Endodermal cell (in vitro differentiated cells): ENCODE measurements at regions not wholly inside any gene's neighbourhood (a gene's known extent, or its start where the extent isn't known, plus 50 kb on each side); places are given as distances from the start of the nearest gene placed in this dataset.

Experiments
- DNase-seq: peaks from one replicate; pipeline ENCODE4 v3.0.0-alpha.2; 2017
- H3K27ac ChIP-seq: 2 replicates; pipeline ENCODE4 v1.5.1; 2013; ENCODE audit warnings: mild to moderate bottlenecking, low read depth, low read length, moderate library complexity
- H3K27me3 ChIP-seq: 2 replicates; pipeline ENCODE4 v1.6.1; 2013; ENCODE audit warnings: mild to moderate bottlenecking, low read length, moderate library complexity; ENCODE audit not compliant: insufficient read depth, control insufficient read depth, poor library complexity, severe bottlenecking
- H3K36me3 ChIP-seq: 2 replicates; pipeline ENCODE4 v1.7.0; 2013; ENCODE audit warnings: mild to moderate bottlenecking, low read length, moderate library complexity; ENCODE audit not compliant: control insufficient read depth, insufficient read depth
- H3K4me1 ChIP-seq: one replicate; pipeline ENCODE4 v1.7.0; 2013; ENCODE audit warnings: low read length; ENCODE audit not compliant: control insufficient read depth, insufficient read depth
- H3K4me3 ChIP-seq: 2 replicates; pipeline ENCODE4 v1.5.1; 2013; ENCODE audit warnings: mild to moderate bottlenecking, low read length, moderate library complexity
- H3K9ac ChIP-seq: 2 replicates; pipeline ENCODE4 v1.6.1; 2013; ENCODE audit warnings: mild to moderate bottlenecking, low read length, moderate library complexity; ENCODE audit not compliant: poor library complexity, severe bottlenecking; ENCODE audit errors: extremely low read depth
- H3K9me3 ChIP-seq: 2 replicates; pipeline ENCODE4 v1.6.1; 2013; ENCODE audit warnings: mild to moderate bottlenecking, low read length, moderate library complexity; ENCODE audit not compliant: control insufficient read depth
- H3K27ac Mint-ChIP-seq: 2 replicates; pipeline ENCODE4 v1.8.0; 2020; ENCODE audit warnings: mixed read lengths
- H3K27me3 Mint-ChIP-seq: 2 replicates; pipeline ENCODE4 v1.8.0; 2021; ENCODE audit warnings: mild to moderate bottlenecking, mixed read lengths; ENCODE audit not compliant: insufficient read depth
- H3K36me3 Mint-ChIP-seq: 2 replicates; pipeline ENCODE4 v1.8.0; 2020; ENCODE audit warnings: low read depth, mixed read lengths
- H3K4me1 Mint-ChIP-seq: 2 replicates; pipeline ENCODE4 v1.8.0; 2020; ENCODE audit warnings: mixed read lengths
- H3K4me3 Mint-ChIP-seq: 2 replicates; pipeline ENCODE4 v1.8.0; 2020; ENCODE audit warnings: mild to moderate bottlenecking, moderate library complexity, mixed read lengths
- H3K9me3 Mint-ChIP-seq: 2 replicates; pipeline ENCODE4 v1.8.0; 2020; ENCODE audit warnings: mild to moderate bottlenecking, mixed read lengths
- WGBS, 2 experiments: methylation state at CpG; one replicate each; pipeline versions ENCODE4 v1.1.5 to v1.1.7; 2013; ENCODE audit warnings: missing lambda C conversion rate in 2 of 2, mixed read lengths in 1 of 2; ENCODE audit not compliant: insufficient coverage in 1 of 2, insufficient read length in 1 of 2; 5-methylcytosine and 5-hydroxymethylcytosine counted together
- TF ChIP-seq, protein P1 (sequence below): fragments of 200-600 bp; sonication (generic); conservative IDR thresholded peaks from 2 replicates; pipeline ENCODE4 v1.5.0; 2021; ENCODE audit warnings: antibody characterized with exemption, mild to moderate bottlenecking

DNA sequence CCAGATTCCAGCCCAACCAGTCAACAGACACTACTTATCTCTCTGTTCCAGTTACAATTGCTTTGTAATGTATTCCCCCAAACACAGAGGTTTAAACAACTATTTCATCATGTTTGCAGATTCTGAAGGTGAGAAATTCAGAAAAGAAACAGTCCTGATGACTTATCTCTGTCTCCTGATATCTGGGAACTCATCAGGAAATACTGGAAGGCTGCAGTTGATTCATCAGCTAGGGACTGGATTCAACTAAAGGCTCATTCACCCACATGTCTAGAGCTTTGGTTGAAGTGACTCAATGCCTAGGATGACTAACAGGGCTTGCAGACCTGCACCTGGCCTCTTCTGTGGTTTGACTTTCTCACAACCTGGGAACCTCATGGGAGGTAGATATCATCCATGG is 56.6 kb upstream of the GPC6 start:
- Histone ChIP-seq H3K27ac (no peak overlapping the region), H3K27me3 (no peaks in the 10 kb centered on the region), H3K36me3 (no peaks in the 10 kb centered on the region), H3K9me3 (peaks cover 8% of the 10 kb centered on the region), H3K4me1 (peaks cover 4% of the 10 kb centered on the region), H3K4me3 (no peak overlapping the region), H3K9ac (no peak overlapping the region)
- no peak overlapping the region for H3K27ac Mint-ChIP-seq
- TF ChIP-seq, protein P1, sequence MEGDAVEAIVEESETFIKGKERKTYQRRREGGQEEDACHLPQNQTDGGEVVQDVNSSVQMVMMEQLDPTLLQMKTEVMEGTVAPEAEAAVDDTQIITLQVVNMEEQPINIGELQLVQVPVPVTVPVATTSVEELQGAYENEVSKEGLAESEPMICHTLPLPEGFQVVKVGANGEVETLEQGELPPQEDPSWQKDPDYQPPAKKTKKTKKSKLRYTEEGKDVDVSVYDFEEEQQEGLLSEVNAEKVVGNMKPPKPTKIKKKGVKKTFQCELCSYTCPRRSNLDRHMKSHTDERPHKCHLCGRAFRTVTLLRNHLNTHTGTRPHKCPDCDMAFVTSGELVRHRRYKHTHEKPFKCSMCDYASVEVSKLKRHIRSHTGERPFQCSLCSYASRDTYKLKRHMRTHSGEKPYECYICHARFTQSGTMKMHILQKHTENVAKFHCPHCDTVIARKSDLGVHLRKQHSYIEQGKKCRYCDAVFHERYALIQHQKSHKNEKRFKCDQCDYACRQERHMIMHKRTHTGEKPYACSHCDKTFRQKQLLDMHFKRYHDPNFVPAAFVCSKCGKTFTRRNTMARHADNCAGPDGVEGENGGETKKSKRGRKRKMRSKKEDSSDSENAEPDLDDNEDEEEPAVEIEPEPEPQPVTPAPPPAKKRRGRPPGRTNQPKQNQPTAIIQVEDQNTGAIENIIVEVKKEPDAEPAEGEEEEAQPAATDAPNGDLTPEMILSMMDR, result no peak
- DNase-seq, result no peak
- peaks cover 4% of the 10 kb centered on the region for H3K9me3 Mint-ChIP-seq
- H3K4me1 Mint-ChIP-seq, result peaks cover 8% of the 10 kb centered on the region
- H3K36me3 Mint-ChIP-seq, result no peaks in the 10 kb centered on the region
- no peaks in the 10 kb centered on the region for H3K27me3 Mint-ChIP-seq
- H3K4me3 Mint-ChIP-seq, result no peak overlapping the region

DNA sequence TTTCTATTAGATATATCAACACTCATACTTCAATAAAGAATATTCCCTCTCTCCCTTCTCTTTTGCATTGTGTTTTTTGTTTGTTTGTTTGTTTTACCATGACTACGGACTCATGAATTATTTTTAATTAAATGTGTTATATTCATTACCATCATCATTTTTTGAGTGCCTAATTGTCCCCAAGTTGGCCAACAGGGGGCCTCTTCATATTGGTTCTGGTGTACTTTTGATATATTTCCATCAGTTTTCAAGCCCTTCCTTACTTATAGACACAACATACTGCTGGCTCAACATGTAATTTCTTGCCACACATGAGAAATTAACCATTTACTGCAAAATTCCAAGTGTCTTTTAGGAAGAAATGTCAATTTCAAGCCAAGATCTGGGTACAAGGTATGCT is 54.5 kb upstream of the GPC6 start:
- no peak for DNase-seq
- Histone ChIP-seq H3K36me3 (no peaks in the 10 kb centered on the region), H3K9me3 (peaks cover 8% of the 10 kb centered on the region), H3K4me1 (peaks cover 4% of the 10 kb centered on the region), H3K27ac (no peak overlapping the region), H3K4me3 (no peak overlapping the region), H3K9ac (no peak overlapping the region), H3K27me3 (no peaks in the 10 kb centered on the region)
- Mint-ChIP-seq H3K27me3 (no peaks in the 10 kb centered on the region), H3K9me3 (peaks cover 4% of the 10 kb centered on the region), H3K27ac (no peak overlapping the region), H3K36me3 (no peaks in the 10 kb centered on the region), H3K4me3 (no peak overlapping the region), H3K4me1 (peaks cover 7% of the 10 kb centered on the region)
- TF ChIP-seq, protein P1, result peak; percentile 84
- no CpG with 5 or more reads among the region's 1 CpG for WGBS, 2 experiments

DNA sequence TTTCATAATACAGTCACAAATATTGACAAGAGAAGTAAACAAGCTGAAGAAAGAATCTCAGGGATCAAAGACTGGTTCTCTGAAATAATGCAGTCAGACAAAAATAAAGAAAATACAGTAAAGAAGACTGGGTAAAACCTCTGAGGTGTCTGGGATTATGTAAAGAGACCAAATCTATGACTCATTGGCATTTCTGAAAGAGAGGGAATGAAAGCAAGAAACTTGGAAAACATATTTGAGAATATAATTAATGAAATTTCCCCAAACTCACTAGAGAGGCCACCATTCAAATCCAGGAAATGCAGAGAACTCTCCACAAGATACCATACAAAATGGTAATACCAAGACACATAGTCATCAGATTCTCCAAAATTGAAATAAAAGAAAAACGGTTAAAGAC is 53.0 kb upstream of the GPC6 start:
- peaks cover 8% of the 10 kb centered on the region for H3K9me3 ChIP-seq

More for the DNA sequence above, 53.0 kb upstream of the GPC6 start:
- TF ChIP-seq, protein P1, result no peak
- no peak overlapping the region for H3K9ac ChIP-seq
- no peak for DNase-seq
- H3K36me3 ChIP-seq, result no peaks in the 10 kb centered on the region
- no peak overlapping the region for H3K27ac ChIP-seq
- WGBS, 2 experiments, result 100% methylated on average over 1 of the region's 1 CpG
- Mint-ChIP-seq H3K27me3 (no peaks in the 10 kb centered on the region), H3K9me3 (peaks cover 4% of the 10 kb centered on the region), H3K27ac (no peak overlapping the region), H3K36me3 (no peaks in the 10 kb centered on the region), H3K4me3 (no peak overlapping the region), H3K4me1 (peaks cover 7% of the 10 kb centered on the region)
- H3K4me3 ChIP-seq, result no peak overlapping the region
- H3K27me3 ChIP-seq, result no peaks in the 10 kb centered on the region
- H3K4me1 ChIP-seq, result peaks cover 4% of the 10 kb centered on the region
